Hematopoietic multipotent progenitor cell treated with erythropoietin and hydrocortisone succinate and interleukin-3 and kit ligand, for 8 days (in vitro differentiated cells): ENCODE measurements at regions not wholly inside any gene's neighbourhood (a gene's known extent, or its start where the extent isn't known, plus 50 kb on each side); places are given as distances from the start of the nearest gene placed in this dataset.

Experiments used
- DNase-seq: peaks from one replicate; pipeline ENCODE4 v3.0.0-alpha.2; 2015

GRCh38 chr11:80365076-80365725, 924.4 kb upstream of the TENM4 start:
- no peak for DNase-seq

DNA sequence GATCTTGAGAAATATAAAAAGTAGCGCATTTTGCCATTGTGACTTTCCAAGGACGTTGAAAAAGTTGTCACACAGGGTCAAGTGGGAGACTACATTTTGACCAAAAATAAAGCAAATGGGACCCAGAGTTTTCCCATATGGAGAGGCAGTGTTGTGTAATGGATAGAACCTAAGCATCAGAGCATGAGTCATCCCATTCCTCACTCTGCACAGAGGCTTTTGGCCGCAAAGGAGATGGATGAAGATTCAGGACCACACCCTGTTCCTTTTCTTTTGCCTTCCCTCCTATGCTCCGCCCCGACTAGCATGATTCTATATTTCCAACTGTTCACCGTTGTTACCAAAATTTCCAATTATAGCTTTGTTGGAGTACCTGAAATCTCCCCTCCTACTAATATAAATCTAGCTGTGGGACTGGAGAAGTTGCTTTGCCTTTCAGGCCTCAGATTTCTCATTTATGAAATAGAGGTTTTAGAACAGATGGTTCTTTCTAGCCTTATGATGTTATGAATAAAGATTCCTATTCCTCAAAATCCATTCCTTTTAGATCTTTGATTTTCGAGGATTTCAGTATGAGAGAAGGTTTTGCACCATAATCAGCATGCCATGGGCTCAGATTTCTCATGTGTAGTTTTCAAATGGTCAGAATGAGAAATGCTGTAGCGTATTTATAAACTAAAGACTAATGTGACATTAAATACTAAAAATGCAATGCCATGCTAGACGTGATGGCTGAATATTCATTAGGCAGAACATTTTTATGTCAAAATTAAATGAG, 921.9 kb upstream of the TENM4 start:
- no peak for DNase-seq

DNA sequence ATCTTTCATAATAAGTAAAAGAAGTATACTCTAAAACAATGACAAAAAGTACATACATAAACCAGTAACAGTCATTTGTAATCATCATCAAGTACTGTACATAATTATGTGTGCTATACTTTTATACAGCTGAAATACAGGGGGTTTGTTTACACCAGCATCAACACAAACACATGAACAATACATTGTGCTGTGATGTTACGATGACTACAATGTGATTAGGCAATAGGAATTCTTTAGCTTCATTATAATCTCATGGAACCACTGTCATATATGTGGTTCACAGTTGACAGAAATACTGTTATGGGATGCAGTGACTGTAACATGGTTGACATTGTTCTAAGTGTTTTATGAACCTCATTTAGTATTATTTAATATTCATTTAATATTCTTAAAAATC, 914.4 kb upstream of the TENM4 start:
- DNase-seq, result no peak

DNA sequence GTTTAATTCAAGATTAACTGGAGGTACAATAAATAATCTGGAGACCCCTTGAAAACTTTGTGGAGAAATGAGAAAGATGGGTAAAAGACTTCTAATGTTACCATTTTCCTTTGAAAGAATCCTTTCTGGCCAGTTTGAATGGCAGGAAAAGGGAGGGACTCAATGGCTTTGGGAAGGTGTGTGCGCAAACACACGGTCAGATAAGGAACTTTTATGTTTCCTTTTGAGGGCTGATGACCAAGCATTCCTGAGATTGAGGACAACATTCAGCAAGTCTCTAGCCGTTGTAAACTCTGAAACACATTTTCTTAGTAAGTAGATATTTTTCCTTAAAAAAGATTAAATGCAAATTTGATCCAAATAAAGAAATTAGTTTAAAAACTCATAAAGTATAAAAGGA, 909.7 kb upstream of the TENM4 start:
- no peak for DNase-seq

DNA sequence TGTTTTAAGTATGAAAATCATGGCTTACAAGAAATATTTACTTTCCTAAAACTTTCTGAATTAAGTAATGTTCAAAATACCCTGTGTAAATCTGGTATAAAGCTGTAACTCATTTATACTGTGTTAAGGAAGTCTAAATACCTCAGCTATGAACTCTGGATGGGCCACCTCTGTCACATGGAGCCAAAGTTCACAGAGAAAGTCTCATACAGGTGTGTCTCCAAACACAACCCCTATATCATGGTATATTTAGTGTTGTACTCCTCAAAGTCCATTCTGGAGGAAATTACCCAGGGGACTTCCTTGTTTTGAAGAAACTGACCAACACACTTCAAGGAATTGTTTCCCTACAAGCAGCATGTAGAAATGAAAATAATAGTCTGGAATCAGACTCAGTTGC, 909.2 kb upstream of the TENM4 start:
- DNase-seq, result no peak

- no peak for DNase-seq
Observed at GRCh38 chr11:80346353-80347059, 905.7 kb upstream of the TENM4 start.

DNA sequence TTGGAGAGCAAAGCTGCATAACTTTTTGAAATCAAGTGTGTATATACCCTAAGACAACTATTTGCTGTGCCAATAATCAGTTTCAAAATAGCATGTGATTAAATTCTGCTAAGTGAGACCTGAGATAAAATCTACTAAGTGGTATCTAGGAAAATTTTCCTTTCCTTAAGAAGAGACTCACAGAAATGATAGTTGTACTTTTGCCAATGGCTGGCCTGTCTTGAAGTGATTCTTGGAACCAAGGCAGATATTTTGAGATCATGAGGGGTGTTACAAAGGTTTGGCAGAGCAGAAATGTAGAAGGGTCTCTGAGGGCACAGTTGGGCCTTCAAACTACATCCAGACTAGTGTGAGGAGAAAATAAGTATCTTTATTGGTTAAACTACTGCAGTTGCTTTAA, 902.6 kb upstream of the TENM4 start:
- no peak for DNase-seq

GRCh38 chr11:80338231-80338630, 897.4 kb upstream of the TENM4 start:
- DNase-seq, result no peak

DNA sequence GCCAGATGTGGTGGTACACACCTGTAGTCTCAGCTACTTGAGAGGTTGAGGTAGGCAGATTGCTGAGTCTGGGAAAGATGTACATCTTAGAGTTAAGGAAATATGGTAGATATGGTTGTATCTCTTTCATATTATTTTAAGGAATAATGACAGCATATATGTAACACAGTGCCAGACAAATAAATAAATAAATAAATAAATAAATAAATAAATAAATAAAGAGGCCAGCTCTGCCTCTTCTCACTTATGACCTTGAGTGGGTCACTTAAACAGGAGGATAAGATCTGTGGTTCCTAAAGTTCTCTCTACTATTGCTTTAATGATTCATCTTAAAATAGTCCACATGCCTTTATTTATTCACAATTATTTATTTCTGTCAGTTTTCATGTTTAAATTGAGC, 890.9 kb upstream of the TENM4 start:
- no peak for DNase-seq

- no peak for DNase-seq
Observed at GRCh38 chr11:80330264-80330663, 889.4 kb upstream of the TENM4 start.

DNA sequence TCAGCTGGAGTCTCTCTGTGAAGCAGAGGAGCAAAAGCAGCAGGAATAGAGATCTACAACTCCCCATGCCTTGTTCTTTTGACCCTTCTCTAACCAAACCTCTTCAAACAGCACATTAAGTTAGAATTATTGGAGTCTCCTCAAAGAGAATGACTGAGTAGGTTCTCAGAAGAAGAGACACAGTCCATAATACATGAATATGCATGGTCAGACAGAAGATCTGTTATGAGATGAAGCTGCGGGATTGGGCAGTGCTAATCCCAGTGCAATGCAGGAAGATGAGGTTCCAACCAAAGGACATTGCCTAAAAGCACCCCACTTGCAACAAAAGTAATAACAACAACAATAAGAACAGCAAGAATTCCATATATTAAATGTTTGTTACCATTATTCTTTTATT, 887.9 kb upstream of the TENM4 start:
- no peak for DNase-seq

- DNase-seq, result no peak
Observed at GRCh38 chr11:80327956-80328614, 887.3 kb upstream of the TENM4 start.

DNA sequence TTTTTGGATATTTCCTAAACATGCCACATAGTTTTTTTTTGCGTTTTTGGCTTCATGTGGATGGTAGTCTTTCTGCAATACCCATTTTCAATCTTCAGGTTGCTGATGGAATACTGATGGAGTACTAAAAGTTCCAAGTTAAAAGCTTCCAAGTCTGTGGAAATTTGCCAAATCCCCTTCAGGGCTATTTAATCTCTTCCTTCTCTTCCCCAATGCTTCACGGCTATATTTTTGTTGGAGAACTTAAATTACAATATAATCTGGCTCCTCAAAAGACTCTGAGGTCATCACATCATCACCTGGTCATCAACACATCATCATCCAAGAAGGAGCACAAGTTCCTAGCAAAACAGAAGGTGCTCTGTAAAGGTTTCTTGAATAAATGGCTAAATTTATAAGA, 881.0 kb upstream of the TENM4 start:
- no peak for DNase-seq

DNA sequence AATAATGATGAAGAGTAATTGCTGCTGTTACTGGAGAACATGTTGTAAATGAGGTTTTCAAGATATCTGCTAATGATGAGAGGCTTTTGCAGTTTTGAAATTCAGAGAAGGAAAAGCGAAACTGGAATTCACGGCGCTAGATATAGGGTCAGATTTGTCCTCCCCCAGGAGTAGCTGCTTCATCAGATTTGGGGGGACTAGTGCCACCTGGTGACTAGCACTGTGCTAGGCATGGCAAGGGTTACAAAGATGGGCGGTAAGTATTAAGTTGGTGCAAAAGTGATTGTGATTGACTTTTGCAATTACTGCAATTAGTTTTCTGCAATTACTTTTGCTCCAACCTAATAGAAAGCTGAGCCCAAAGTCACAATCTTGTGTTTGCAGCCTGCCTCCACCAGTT, 879.9 kb upstream of the TENM4 start:
- DNase-seq, result no peak

DNA sequence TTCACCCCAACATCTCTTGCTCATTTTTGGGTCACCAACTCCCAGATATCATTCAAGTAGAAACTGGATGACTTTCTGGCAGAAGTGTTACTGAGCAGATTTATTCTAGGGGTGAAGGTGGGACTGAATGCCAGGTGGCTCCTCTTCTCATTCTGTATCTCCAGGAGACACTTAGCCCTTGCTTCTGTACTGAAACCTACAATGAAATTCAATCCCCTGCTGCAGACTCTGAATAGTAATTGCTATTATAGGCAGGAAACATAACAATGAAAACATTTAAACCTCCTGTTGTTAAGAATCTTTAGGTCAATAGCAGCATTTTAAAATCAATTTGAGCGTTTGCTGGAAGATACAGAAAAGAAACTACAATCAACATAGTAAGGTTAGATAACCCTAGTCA, 879.4 kb upstream of the TENM4 start:
- no peak for DNase-seq

DNA sequence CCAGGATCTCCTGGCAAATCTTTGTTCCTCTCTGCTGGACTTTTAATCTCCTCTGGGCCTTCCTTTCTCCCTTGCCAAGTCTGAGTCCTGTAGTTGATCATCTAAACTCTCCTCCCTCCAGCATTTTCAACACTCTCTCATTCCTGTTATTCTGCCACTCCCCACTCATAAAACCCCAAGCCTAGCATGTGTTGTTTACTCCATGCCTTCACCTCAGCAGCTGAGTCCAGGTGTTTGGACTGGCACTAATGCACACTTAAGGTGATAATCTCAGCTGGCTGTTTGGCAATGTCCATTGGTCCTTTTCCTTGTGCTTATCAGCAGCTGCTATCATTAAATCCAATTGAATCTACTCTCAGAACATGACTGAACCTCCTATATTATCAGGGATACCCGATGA, 876.8 kb upstream of the TENM4 start:
- no peak for DNase-seq

DNA sequence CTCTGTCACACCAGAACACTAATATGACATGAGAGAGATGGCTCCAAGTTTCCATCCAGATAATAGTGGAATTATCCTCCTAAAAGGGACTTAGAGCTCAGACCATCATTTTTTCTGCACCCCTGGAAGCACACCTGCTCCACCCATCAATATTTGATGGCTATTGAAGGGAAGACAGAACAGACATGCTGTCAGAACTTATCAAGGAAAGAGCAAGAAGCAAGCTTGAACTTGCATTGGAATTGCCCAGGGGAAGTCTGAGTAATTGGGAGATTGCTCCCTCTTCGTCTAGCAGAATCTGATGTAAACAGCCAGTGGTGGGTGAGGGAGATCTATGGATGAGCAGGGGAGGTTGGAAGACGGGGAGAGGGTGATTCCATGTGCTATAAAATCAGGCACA, 874.4 kb upstream of the TENM4 start:
- no peak for DNase-seq

DNA sequence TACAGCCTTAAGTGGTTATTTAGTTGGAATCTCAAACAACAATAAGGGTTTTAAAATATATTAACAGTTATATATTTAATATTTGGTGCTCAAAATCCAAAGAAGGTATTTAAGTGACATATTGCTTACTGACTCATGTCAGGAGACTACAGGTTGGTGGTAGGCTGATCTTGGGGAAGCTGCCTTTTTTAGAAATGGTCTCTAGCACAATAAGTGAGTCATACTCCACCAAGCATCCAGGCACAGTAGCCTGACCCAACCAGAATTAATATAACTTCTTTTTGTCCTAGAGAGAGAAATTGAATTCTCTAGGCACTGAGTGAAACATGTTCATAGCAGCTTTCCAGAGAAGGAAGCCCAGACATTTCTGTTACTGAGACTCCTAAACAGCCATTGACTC, 868.5 kb upstream of the TENM4 start:
- no peak for DNase-seq

DNA sequence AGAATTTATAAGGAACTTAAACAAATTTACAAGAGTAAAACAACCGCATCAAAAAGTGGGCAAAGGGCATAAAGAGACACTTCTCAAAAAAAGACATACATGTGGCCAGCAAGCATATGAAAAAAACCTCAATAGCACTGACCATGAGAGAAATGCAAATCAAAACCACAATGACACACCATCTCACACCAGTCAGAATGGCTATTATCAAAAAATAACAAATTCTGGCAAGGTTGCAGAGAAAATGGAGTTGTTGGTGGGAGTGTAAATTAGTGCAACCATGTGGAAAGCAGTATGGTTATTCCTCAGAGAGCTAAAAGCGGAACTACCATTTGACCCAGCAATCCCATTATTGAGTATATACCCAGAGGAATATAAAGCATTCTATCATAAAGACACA, 866.8 kb upstream of the TENM4 start:
- no peak for DNase-seq

DNA sequence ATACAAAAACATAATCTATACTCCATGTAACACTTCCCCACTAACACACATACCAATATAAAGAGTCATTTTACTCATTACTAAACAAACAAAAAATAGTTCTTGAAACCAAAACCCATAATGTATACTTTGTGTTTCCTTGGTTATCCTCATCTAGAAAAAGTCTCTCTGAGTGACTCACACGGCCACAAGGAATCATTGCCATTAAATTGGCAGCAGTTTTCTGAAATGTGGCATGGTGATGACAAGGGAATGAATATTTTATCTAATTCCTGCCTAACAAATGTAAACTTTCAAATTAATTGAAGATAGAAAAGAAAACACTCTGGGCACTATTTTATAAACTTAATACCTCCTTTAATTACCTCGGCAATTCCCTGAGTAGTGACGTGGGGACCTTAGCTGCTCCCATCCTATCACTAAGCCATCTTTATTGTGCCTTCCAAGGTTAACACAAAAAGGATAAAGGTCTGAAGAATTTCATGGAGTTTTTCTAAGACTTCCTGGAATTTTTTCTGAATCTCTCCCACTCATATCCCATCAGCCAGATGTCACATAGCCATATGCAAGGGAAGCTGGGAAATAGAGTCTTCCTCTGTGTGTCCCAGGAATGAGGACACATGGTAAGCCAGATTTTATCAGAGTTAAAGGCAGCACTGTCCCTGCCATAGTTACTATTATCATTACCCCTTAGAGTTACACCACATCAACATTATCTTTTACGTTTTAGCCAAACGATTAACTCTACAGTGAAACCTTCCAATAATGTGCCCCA, 857.2 kb upstream of the TENM4 start:
- DNase-seq, result no peak

DNA sequence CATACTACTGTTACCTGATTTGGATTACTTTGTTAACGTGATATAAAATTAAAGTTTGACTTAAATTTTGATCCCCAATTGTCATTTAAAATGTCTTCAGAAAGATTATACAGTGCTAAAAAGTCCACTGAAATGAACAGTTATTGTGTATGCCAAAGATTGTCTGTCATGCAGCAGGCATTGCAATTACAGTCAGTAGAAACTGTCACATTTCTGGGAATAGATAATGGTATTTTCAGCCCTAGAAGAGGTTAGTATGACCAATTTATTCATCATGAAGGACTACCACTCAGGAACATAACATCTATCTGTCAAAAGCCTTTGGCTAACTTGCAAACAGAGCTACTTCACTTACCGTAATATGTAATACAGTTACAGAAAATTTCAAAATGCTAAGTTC, 852.5 kb upstream of the TENM4 start:
- DNase-seq, result no peak

DNA sequence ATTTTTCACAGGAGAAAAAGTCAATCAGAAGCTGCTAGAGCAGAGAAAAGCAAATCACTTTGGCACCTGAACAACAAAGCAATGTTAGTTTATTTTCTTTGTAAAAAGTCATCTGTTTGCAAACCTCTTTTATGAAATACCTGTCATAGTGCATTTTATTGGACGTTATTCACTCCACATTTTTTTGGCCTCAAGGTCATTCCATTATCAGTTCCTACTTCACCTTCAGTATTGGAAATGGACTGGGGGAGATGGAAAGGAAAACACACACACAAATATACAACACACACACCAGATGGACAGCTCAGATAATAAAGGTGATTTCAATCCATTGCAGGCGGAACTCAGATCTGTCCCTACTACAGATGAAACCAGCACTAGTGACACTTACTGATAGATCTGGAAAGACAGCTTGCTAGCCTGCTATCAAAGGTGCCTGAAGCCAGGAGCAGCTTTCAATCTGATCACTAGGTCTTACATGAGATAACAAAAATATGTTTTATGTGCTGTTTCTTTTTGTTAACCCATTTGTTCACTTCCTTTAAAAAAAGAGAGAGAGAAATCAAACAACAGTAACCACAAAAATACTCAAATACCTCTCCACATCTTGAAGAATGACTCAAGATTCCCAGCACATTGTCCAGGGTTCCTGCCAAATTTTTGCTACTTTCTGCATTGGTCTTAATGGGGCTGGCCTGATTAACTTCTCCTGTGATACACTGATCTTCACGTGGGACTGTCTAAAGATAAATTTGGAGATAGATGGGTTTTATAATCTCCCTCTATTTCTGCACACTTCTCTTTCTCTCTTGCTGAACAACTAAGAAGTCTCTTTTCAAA, 844.3 kb upstream of the TENM4 start:
- no peak for DNase-seq
